Medulla oblongata (tissue), 1 donor: ENCODE measurements at regions not wholly inside any gene's neighbourhood (a gene's known extent, or its start where the extent isn't known, plus 50 kb on each side); places are given as distances from the start of the nearest gene placed in this dataset.
"Not testable (repeated sequence)": the region's sequence is repeated elsewhere in the genome, so short reads cannot be mapped to it uniquely, and the experiment has no call there.

Source experiments
- DNase-seq: peaks from one replicate; pipeline ENCODE4 v3.0.0-alpha.2; 2015; ENCODE audit errors: extremely low spot score

- DNase-seq = no peak
Measured at GRCh38 chr5:164972973-164973372, 1467.6 kb downstream of the MAT2B start.

DNA sequence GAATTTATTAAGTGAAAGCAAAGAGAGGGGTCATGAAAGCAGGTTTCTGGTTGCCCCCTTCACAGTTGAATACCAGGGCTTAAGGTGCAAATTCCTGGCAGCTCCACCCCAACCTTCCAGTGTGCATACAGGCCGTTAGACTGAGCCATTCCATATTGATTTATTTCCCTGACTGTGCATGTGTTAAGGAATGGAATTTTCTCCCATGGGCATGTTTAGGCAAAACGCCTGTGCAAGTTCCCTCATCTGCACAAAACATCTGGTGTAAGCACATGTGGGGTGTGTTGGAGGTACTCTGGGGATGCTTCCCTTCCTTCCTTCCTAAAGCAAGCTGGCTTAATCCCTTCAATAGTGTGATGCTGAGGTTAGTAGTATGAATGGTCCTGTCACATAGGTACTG lies 1470.6 kb downstream of the MAT2B start:
- no peak for DNase-seq

GRCh38 chr5:164980480-164980879 lies 1475.1 kb downstream of the MAT2B start:
- no peak for DNase-seq

GRCh38 chr5:164998142-164998541 lies 1492.7 kb downstream of the MAT2B start:
- no peak for DNase-seq

- no peak for DNase-seq
Measured at GRCh38 chr5:164998590-164998989, 1493.2 kb downstream of the MAT2B start.

DNA sequence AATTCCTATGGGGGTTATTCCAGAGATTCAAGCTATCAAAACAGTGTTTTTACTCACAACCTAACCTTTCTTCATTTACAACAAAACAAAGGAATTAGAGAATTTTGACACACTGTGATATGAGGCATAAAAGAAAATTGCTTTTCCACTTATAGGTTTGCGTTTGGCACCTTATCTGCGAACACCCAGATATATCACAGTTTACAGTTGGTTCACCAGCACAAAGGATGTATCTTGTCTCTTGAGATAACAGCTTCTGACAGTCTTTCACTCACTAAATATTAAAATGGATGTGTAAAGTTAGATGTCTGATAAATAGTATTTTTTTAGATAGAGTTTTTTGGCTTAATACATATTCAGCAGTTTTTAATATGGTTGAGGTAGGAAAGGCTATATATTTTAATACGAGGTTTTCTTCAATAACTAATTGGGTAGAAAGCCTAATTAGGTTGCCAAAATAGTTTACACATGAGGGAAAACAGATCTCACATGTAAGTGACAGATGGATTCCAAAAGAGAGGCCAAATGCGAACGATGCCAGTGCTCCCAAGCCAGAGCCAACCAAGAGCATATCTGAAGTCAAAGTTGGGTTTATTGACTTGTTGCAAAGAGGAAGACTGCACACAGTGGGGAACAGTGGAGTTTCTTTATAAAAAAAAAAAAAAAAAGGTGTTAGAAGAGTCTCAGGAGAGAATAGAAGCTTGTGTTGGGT lies 1495.2 kb downstream of the MAT2B start:
- no peak for DNase-seq

GRCh38 chr5:165003283-165003682 lies 1497.9 kb downstream of the MAT2B start:
- no peak for DNase-seq

GRCh38 chr5:165004175-165004574 lies 1498.8 kb downstream of the MAT2B start:
- DNase-seq = no peak

DNA sequence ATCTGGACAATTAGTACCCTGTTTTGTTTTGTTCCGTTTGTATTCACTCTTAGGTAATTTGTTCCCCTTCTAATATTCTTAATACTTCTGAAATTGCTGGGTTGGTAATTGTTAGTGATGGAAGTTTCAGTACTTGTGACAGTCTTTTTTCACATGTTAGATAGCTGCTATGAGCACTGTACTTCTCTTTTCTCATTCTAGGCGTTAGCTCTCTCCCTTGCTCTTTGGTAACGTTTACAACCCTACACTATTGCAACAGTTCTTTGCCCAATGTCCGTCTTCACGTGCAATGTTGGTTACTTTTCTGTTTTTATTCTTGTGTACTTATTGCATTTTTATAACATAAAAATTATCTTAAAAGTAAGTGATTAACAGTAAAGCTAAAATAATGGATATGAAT lies 1509.0 kb downstream of the MAT2B start:
- DNase-seq = no peak

DNA sequence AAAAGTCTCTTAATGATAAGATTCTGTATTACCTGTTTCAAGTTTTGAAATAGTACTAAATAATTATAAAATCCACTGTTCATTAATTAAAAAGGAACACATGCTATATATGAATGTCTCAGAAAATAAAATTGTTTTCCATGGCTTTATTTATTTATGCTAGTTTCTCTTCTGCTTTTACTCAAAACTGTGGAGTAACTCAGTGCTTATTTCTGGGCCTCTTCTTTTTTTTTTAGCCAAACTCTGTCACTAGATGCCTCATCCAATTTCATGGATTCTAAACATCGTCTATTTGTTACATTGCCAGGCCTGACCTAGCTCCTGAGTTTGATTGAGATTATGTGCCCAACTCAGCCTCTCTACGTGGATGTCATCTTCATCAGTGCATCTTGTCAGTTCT lies 1509.7 kb downstream of the MAT2B start:
- peak; percentile 4 for DNase-seq

DNA sequence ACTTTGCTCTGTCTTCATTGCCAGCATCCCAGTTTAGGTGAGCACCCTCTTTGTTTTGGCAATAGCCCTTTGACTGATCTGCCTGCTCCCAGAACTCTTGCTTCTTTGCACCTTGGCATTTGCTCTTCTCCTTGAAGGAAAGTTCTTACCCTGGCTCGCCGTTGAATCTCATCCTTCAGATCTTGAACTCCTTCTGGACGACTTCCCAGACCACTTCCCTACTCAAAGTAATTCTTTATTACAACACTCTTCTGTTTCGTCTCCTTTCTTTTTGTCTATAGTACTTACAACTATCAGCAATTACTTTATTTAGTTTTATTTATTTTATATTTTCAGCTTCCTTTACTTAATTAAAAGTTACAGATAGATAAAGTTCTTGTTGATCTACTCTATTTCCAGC lies 1510.1 kb downstream of the MAT2B start:
- DNase-seq = peak; percentile 18

DNA sequence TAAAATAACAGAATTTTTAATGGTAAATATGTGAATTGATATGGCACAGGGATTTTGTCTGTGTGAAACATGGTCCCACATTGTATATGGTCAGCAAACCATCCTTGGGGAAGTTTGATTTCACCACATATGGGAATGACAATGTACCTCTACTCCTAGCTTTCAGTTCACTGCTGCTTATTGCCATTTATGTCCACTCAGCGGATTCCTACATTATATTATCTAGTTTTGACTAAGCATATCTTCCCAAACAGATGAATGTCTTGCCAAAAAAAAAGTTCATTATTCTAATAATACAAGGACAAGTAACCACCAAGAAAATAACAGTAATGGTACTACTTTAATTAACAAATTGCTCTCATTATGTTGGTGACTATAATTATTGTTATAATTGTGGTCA lies 1521.6 kb downstream of the MAT2B start:
- no peak for DNase-seq

- no peak for DNase-seq
Measured at GRCh38 chr5:165028356-165028755, 1522.9 kb downstream of the MAT2B start.

GRCh38 chr5:165029099-165029870 lies 1523.9 kb downstream of the MAT2B start:
- DNase-seq = peak; percentile 19

- DNase-seq = no peak
Measured at GRCh38 chr5:165030971-165031370, 1525.6 kb downstream of the MAT2B start.

- no peak for DNase-seq
Measured at GRCh38 chr5:165031371-165031770, 1526.0 kb downstream of the MAT2B start.

- DNase-seq = no peak
Measured at GRCh38 chr5:165035520-165035919, 1530.1 kb downstream of the MAT2B start.

DNA sequence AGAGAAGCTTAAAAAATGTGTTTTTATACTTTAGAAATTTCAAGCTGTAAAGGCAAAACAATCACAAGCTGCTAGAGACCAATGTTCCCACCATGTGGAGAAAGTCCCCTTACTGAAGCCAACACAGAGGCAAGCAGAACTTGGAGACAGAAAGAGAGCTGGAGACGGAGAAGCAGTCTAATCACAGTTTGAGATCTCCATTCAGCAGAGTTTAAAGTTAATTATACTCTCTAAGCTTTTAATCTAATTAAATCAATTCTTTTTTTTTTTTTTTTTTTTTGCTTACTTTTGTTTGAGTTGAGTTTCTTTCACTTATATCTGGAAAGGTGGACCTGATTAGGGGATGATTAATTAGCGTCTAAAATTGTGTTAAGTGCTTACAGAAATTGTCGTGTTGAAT lies 1534.3 kb downstream of the MAT2B start:
- DNase-seq = no peak

DNA sequence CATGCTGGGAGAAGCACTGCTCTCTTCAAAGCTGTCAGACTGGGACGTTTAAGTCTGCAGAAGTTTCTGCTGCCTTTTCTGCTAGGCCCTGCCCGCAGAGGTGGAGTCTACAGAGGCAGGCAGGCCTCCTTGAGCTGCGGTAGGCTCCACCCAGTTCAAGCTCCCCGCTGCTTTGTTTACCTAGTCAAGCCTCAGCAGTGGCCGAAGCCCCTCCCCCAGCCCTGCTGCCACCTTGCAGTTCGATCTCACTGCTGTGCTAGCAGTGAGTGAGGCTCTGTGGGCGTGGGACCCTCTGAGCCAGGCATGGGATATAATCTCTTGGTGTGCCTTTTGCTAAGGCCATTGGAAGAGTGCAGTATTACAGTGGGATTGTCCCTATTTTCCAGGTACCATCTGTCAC lies 1540.5 kb downstream of the MAT2B start:
- DNase-seq = not testable (repeated sequence)

DNA sequence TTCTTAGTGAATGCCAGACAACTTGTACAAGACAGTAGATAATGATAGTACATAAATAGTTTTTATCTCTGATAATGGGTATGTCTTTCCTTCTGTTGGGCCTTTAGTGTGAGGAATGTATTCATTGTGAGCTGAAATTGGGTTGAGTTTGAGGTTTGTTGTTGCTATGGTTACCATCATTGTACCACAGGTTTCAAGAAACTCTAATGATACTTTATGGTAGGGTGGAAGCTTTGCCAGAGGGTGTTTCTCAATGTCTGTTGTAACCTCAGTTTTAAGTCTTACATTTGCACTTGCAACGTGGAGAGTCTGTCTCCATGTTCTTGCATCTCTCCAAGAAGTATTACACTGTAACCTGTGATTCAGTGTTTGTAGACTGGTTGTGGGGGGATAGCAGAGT lies 1550.1 kb downstream of the MAT2B start:
- DNase-seq = no peak

DNA sequence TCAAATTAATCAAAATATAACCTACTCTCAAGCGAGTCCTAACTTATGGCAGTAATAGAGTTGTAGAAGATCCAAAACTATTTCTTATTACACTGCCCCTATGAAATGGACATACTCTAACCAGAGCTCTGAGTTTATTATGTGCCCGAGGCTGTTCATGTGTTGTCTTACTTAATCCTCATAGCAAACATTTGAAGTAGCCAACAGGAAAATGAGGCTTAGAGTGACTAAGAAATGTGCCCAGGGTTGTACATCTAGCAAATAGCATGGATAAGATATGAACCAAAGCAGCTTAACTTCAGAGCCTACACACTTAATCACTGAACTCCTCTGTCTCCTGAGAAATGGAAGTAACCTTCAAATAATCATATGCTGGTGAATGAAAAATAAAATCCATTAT lies 1551.7 kb downstream of the MAT2B start:
- DNase-seq = no peak

DNA sequence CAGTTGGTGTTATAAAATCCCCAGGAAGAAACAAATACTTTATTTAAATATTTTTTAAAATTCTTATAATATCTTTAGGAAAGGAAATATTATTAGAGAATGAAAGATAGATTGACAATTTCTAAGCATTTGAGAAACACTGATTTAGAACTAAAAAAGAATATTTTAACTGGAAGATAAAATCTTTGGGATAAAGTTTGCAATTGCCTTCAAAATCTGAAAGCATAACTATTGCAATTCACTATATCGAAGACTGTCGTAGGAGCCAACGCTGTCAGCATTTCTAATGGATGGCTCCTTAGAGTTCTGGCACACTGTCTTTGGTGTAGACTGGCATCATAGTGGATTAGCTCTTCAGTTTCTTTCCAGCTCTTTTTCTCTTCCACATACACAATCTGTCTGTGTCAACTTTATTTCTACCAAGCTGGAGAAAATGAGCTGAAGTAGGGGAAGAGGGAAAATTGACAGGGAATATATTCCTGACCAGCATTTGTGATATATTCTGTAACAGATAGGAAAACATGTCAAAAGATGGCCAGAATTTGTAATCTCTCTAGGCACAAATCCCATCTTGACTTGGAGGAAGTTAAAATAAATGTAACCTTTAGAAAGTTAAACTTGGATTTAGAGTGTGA lies 1561.4 kb downstream of the MAT2B start:
- DNase-seq = no peak

GRCh38 chr5:165076686-165077085 lies 1571.3 kb downstream of the MAT2B start:
- no peak for DNase-seq
